ENCODE measurements at regions not wholly inside any gene's neighbourhood (a gene's known extent, or its start where the extent isn't known, plus 50 kb on each side); places are given as distances from the start of the nearest gene placed in this dataset.

GRCh38 chr9:16119261-16120230, 566.7 kb downstream of the CCDC171 start:
- no peak for DNase-seq (ENCODE audit: low spot score)
- Histone ChIP-seq H3K9me3 (ENCODE audit: control insufficient read depth in 4 of 4, low read length in 3 of 4) (no peaks in the 10 kb centered on the region), H3K9ac (ENCODE audit: low read depth in 1 of 2, low read length in 2 of 2) (no peak overlapping the region), H3K4me1 (ENCODE audit: control insufficient read depth in 4 of 4, insufficient read depth in 4 of 4, low read length in 3 of 4) (no peaks in the 10 kb centered on the region), H3K27me3 (ENCODE audit: control insufficient read depth in 4 of 4, insufficient read depth in 4 of 4, low read length in 3 of 4) (no peaks in the 10 kb centered on the region), H3K27ac (ENCODE audit: low read depth in 1 of 2, low read length in 2 of 2) (no peak overlapping the region), H3K36me3 (ENCODE audit: control insufficient read depth in 4 of 4, insufficient read depth in 3 of 4, low read depth in 1 of 4, low read length in 3 of 4) (no peaks in the 10 kb centered on the region), H3K4me3 (ENCODE audit: low read depth in 1 of 3, low read length in 3 of 3) (no peak overlapping the region)
- 85% methylated on average over 7 of the region's 7 CpGs for WGBS
- TF ChIP-seq JUND (IDR thresholded peaks at IDR 0.05) (no peak), HNF4A (conservative IDR thresholded peaks at IDR 0.05) (no peak), RXRA (IDR thresholded peaks at IDR 0.05) (no peak), EGR1 (IDR thresholded peaks at IDR 0.05; ENCODE audit: low read depth in 2 of 2) (no peak), MAX (IDR thresholded peaks at IDR 0.05) (no peak), RAD21 (IDR thresholded peaks at IDR 0.05) (no peak), SP1 (IDR thresholded peaks at IDR 0.05) (no peak), YY1 (IDR thresholded peaks at IDR 0.05) (no peak), GABPA (IDR thresholded peaks at IDR 0.05 in 1 of 2, conservative IDR thresholded peaks at IDR 0.05 in 1 of 2) (no peak), HNF4G (IDR thresholded peaks at IDR 0.05) (no peak), FOXA2 (IDR thresholded peaks at IDR 0.05) (no peak)
- TF ChIP-seq, protein P1, sequence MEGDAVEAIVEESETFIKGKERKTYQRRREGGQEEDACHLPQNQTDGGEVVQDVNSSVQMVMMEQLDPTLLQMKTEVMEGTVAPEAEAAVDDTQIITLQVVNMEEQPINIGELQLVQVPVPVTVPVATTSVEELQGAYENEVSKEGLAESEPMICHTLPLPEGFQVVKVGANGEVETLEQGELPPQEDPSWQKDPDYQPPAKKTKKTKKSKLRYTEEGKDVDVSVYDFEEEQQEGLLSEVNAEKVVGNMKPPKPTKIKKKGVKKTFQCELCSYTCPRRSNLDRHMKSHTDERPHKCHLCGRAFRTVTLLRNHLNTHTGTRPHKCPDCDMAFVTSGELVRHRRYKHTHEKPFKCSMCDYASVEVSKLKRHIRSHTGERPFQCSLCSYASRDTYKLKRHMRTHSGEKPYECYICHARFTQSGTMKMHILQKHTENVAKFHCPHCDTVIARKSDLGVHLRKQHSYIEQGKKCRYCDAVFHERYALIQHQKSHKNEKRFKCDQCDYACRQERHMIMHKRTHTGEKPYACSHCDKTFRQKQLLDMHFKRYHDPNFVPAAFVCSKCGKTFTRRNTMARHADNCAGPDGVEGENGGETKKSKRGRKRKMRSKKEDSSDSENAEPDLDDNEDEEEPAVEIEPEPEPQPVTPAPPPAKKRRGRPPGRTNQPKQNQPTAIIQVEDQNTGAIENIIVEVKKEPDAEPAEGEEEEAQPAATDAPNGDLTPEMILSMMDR (IDR thresholded peaks at IDR 0.05; ENCODE audit: low read depth, low read length, missing input control): no peak
- TF ChIP-seq, protein P2, sequence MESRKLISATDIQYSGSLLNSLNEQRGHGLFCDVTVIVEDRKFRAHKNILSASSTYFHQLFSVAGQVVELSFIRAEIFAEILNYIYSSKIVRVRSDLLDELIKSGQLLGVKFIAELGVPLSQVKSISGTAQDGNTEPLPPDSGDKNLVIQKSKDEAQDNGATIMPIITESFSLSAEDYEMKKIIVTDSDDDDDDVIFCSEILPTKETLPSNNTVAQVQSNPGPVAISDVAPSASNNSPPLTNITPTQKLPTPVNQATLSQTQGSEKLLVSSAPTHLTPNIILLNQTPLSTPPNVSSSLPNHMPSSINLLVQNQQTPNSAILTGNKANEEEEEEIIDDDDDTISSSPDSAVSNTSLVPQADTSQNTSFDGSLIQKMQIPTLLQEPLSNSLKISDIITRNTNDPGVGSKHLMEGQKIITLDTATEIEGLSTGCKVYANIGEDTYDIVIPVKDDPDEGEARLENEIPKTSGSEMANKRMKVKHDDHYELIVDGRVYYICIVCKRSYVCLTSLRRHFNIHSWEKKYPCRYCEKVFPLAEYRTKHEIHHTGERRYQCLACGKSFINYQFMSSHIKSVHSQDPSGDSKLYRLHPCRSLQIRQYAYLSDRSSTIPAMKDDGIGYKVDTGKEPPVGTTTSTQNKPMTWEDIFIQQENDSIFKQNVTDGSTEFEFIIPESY (IDR thresholded peaks at IDR 0.05): no peak
- TF ChIP-seq, protein P3, sequence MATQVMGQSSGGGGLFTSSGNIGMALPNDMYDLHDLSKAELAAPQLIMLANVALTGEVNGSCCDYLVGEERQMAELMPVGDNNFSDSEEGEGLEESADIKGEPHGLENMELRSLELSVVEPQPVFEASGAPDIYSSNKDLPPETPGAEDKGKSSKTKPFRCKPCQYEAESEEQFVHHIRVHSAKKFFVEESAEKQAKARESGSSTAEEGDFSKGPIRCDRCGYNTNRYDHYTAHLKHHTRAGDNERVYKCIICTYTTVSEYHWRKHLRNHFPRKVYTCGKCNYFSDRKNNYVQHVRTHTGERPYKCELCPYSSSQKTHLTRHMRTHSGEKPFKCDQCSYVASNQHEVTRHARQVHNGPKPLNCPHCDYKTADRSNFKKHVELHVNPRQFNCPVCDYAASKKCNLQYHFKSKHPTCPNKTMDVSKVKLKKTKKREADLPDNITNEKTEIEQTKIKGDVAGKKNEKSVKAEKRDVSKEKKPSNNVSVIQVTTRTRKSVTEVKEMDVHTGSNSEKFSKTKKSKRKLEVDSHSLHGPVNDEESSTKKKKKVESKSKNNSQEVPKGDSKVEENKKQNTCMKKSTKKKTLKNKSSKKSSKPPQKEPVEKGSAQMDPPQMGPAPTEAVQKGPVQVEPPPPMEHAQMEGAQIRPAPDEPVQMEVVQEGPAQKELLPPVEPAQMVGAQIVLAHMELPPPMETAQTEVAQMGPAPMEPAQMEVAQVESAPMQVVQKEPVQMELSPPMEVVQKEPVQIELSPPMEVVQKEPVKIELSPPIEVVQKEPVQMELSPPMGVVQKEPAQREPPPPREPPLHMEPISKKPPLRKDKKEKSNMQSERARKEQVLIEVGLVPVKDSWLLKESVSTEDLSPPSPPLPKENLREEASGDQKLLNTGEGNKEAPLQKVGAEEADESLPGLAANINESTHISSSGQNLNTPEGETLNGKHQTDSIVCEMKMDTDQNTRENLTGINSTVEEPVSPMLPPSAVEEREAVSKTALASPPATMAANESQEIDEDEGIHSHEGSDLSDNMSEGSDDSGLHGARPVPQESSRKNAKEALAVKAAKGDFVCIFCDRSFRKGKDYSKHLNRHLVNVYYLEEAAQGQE (IDR thresholded peaks at IDR 0.05): no peak

- H3K9me3 ChIP-seq (ENCODE audit: control insufficient read depth in 4 of 4, low read length in 3 of 4): no peaks in the 10 kb centered on the region
- DNase-seq (ENCODE audit: low spot score): no peak
- H3K4me1 ChIP-seq (ENCODE audit: control insufficient read depth in 4 of 4, insufficient read depth in 4 of 4, low read length in 3 of 4): no peaks in the 10 kb centered on the region
- H3K27ac ChIP-seq (ENCODE audit: low read depth in 1 of 2, low read length in 2 of 2): no peak overlapping the region
- H3K4me3 ChIP-seq (ENCODE audit: low read depth in 1 of 3, low read length in 3 of 3): no peak overlapping the region
- H3K27me3 ChIP-seq (ENCODE audit: control insufficient read depth in 4 of 4, insufficient read depth in 4 of 4, low read length in 3 of 4): no peaks in the 10 kb centered on the region
- 77% methylated on average over 4 of the region's 4 CpGs for WGBS
- no peak overlapping the region for H3K9ac ChIP-seq (ENCODE audit: low read depth in 1 of 2, low read length in 2 of 2)
- H3K36me3 ChIP-seq (ENCODE audit: control insufficient read depth in 4 of 4, insufficient read depth in 3 of 4, low read depth in 1 of 4, low read length in 3 of 4): no peaks in the 10 kb centered on the region
- TF ChIP-seq YY1 (IDR thresholded peaks at IDR 0.05) (no peak), FOXA2 (IDR thresholded peaks at IDR 0.05) (no peak), EGR1 (IDR thresholded peaks at IDR 0.05; ENCODE audit: low read depth in 2 of 2) (no peak), NR2F2 (IDR thresholded peaks at IDR 0.05) (no peak), GABPA (IDR thresholded peaks at IDR 0.05 in 1 of 2, conservative IDR thresholded peaks at IDR 0.05 in 1 of 2) (no peak), FOXA1 (IDR thresholded peaks at IDR 0.05) (no peak), RXRA (IDR thresholded peaks at IDR 0.05) (no peak), SP1 (IDR thresholded peaks at IDR 0.05) (no peak)
- TF ChIP-seq, protein P3 (IDR thresholded peaks at IDR 0.05): no peak
- TF ChIP-seq, protein P1 (IDR thresholded peaks at IDR 0.05; ENCODE audit: low read depth, low read length, missing input control): no peak
Measured at GRCh38 chr9:16120231-16120641, 567.4 kb downstream of the CCDC171 start.

Measured in liver (tissue), 8 donors.